ENCODE measurements at regions not wholly inside any gene's neighbourhood (a gene's known extent, or its start where the extent isn't known, plus 50 kb on each side); places are given as distances from the start of the nearest gene placed in this dataset.

DNA sequence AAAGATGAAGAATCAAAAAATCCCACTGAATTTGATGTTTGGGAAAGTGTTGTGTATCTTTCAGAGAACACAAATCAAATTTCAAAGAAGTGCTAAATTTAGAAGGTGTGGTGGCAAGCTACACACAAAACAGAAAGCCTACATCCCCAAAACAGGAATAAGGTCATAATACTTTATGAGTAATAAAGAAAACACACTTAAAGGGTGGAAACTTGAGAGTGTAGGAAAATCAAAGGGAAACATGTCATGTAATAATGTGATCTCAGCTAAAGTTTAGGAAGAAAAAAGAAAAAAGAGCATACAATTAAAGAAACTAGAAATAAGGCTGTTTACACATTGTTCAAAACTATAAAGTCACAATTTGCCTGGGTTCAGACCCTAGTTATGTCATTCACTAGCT is 668.7 kb downstream of the PCDH17 start:
- no peaks in the 10 kb centered on the region for H4K20me1 ChIP-seq (ENCODE audit: insufficient read depth, low read length, poor library complexity, severe bottlenecking)
- H3F3A ChIP-seq (ENCODE audit: low read depth): no peaks in the 10 kb centered on the region
- no peak for TF ChIP-seq CTCF (conservative IDR thresholded peaks at IDR 0.05; ENCODE audit: low read length)
- no peak overlapping the region for H2AFZ ChIP-seq (ENCODE audit: low read length)
- no peaks in the 10 kb centered on the region for H3K27me3 ChIP-seq (ENCODE audit: insufficient read depth, low read length, poor library complexity, severe bottlenecking)
- no peak overlapping the region for H3K4me2 ChIP-seq (ENCODE audit: low read depth, low read length, poor library complexity, severe bottlenecking)
- H3K4me3 ChIP-seq (ENCODE audit: low read length, poor library complexity, severe bottlenecking): no peak overlapping the region
- H3K9me2 ChIP-seq (replicated peaks; ENCODE audit: low read depth, low read length): no peaks in the 10 kb centered on the region
- H3K9me3 ChIP-seq (ENCODE audit: insufficient read depth, low read depth, low read length): no peaks in the 10 kb centered on the region
- H3K9ac ChIP-seq (ENCODE audit: low read depth, low read length, poor library complexity, severe bottlenecking): no peak overlapping the region
- H3K36me3 ChIP-seq (ENCODE audit: insufficient read depth, low read length): no peaks in the 10 kb centered on the region
- H3K4me1 ChIP-seq (ENCODE audit: insufficient read depth, low read length, poor library complexity, severe bottlenecking): no peaks in the 10 kb centered on the region
- H3K79me2 ChIP-seq (ENCODE audit: insufficient read depth, low read length): no peaks in the 10 kb centered on the region

GRCh38 chr13:58300974-58301681 is 669.6 kb downstream of the PCDH17 start:
- H3K4me3 ChIP-seq (ENCODE audit: low read length, poor library complexity, severe bottlenecking): no peak overlapping the region
- H2AFZ ChIP-seq (ENCODE audit: low read length): no peak overlapping the region
- H3K9me2 ChIP-seq (replicated peaks; ENCODE audit: low read depth, low read length): no peaks in the 10 kb centered on the region
- TF ChIP-seq CTCF (conservative IDR thresholded peaks at IDR 0.05; ENCODE audit: low read length): no peak
- no peak for TF ChIP-seq EZH2phosphoT487 (IDR thresholded peaks at IDR 0.05; ENCODE audit: borderline replicate concordance)
- H3F3A ChIP-seq (ENCODE audit: low read depth): no peaks in the 10 kb centered on the region
- no peaks in the 10 kb centered on the region for H3K79me2 ChIP-seq (ENCODE audit: insufficient read depth, low read length)
- H3K9me3 ChIP-seq (ENCODE audit: insufficient read depth, low read depth, low read length): no peaks in the 10 kb centered on the region
- no peaks in the 10 kb centered on the region for H3K4me1 ChIP-seq (ENCODE audit: insufficient read depth, low read length, poor library complexity, severe bottlenecking)
- no peaks in the 10 kb centered on the region for H4K20me1 ChIP-seq (ENCODE audit: insufficient read depth, low read length, poor library complexity, severe bottlenecking)
- no peaks in the 10 kb centered on the region for H3K36me3 ChIP-seq (ENCODE audit: insufficient read depth, low read length)
- no peak overlapping the region for H3K4me2 ChIP-seq (ENCODE audit: low read depth, low read length, poor library complexity, severe bottlenecking)
- H3K27me3 ChIP-seq (ENCODE audit: insufficient read depth, low read length, poor library complexity, severe bottlenecking): no peaks in the 10 kb centered on the region
- H3K9ac ChIP-seq (ENCODE audit: low read depth, low read length, poor library complexity, severe bottlenecking): no peak overlapping the region

- H3K9ac ChIP-seq (ENCODE audit: low read depth, low read length, poor library complexity, severe bottlenecking): no peak overlapping the region
- no peaks in the 10 kb centered on the region for H3K9me2 ChIP-seq (replicated peaks; ENCODE audit: low read depth, low read length)
- TF ChIP-seq EZH2phosphoT487 (IDR thresholded peaks at IDR 0.05; ENCODE audit: borderline replicate concordance) (no peak), CTCF (conservative IDR thresholded peaks at IDR 0.05; ENCODE audit: low read length) (no peak)
- H3K79me2 ChIP-seq (ENCODE audit: insufficient read depth, low read length): no peaks in the 10 kb centered on the region
- no peak overlapping the region for H3K4me3 ChIP-seq (ENCODE audit: low read length, poor library complexity, severe bottlenecking)
- H3K9me3 ChIP-seq (ENCODE audit: insufficient read depth, low read depth, low read length): no peaks in the 10 kb centered on the region
- H4K20me1 ChIP-seq (ENCODE audit: insufficient read depth, low read length, poor library complexity, severe bottlenecking): no peaks in the 10 kb centered on the region
- H3K4me2 ChIP-seq (ENCODE audit: low read depth, low read length, poor library complexity, severe bottlenecking): no peak overlapping the region
- no peaks in the 10 kb centered on the region for H3K27me3 ChIP-seq (ENCODE audit: insufficient read depth, low read length, poor library complexity, severe bottlenecking)
- no peaks in the 10 kb centered on the region for H3K4me1 ChIP-seq (ENCODE audit: insufficient read depth, low read length, poor library complexity, severe bottlenecking)
- no peak overlapping the region for H2AFZ ChIP-seq (ENCODE audit: low read length)
- H3F3A ChIP-seq (ENCODE audit: low read depth): no peaks in the 10 kb centered on the region
- no peaks in the 10 kb centered on the region for H3K36me3 ChIP-seq (ENCODE audit: insufficient read depth, low read length)
Observed at GRCh38 chr13:58302349-58302748, 670.8 kb downstream of the PCDH17 start.
